ENCODE measurements at regions not wholly inside any gene's neighbourhood (a gene's known extent, or its start where the extent isn't known, plus 50 kb on each side); places are given as distances from the start of the nearest gene placed in this dataset.

- peak; percentile 10 for DNase-seq (ENCODE audit: low read depth)
- TF ChIP-seq CTCF (conservative IDR thresholded peaks at IDR 0.05; ENCODE audit: low read depth, low read length): no peak
- H3K4me3 ChIP-seq (ENCODE audit: low read depth, low read length): no peak overlapping the region
Measured at GRCh38 chr4:108432418-108432817, 188.0 kb upstream of the RPL34 start.

GRCh38 chr4:108431986-108432385 lies 188.4 kb upstream of the RPL34 start:
- TF ChIP-seq CTCF (conservative IDR thresholded peaks at IDR 0.05; ENCODE audit: low read depth, low read length): no peak
- DNase-seq (ENCODE audit: low read depth): no peak
- no peak overlapping the region for H3K4me3 ChIP-seq (ENCODE audit: low read depth, low read length)

GRCh38 chr4:108430921-108431320 lies 189.5 kb upstream of the RPL34 start:
- no peak overlapping the region for H3K4me3 ChIP-seq (ENCODE audit: low read depth, low read length)
- TF ChIP-seq CTCF (conservative IDR thresholded peaks at IDR 0.05; ENCODE audit: low read depth, low read length): no peak
- DNase-seq (ENCODE audit: low read depth): no peak

- no peak for DNase-seq (ENCODE audit: low read depth)
- H3K4me3 ChIP-seq (ENCODE audit: low read depth, low read length): no peak overlapping the region
- no peak for TF ChIP-seq CTCF (conservative IDR thresholded peaks at IDR 0.05; ENCODE audit: low read depth, low read length)
Measured at GRCh38 chr4:108429662-108430061, 190.7 kb upstream of the RPL34 start.

- H3K4me3 ChIP-seq (ENCODE audit: low read depth, low read length): no peak overlapping the region
- no peak for DNase-seq (ENCODE audit: low read depth)
- TF ChIP-seq CTCF (conservative IDR thresholded peaks at IDR 0.05; ENCODE audit: low read depth, low read length): no peak
Measured at GRCh38 chr4:108428923-108429322, 191.5 kb upstream of the RPL34 start.

GRCh38 chr4:108427946-108428485 lies 192.4 kb upstream of the RPL34 start:
- H3K4me3 ChIP-seq (ENCODE audit: low read depth, low read length): no peak overlapping the region
- peak; percentile 39 for DNase-seq (ENCODE audit: low read depth)
- no peak for TF ChIP-seq CTCF (conservative IDR thresholded peaks at IDR 0.05; ENCODE audit: low read depth, low read length)

GRCh38 chr4:108426493-108426892 lies 193.9 kb upstream of the RPL34 start:
- no peak overlapping the region for H3K4me3 ChIP-seq (ENCODE audit: low read depth, low read length)
- no peak for TF ChIP-seq CTCF (conservative IDR thresholded peaks at IDR 0.05; ENCODE audit: low read depth, low read length)
- DNase-seq (ENCODE audit: low read depth): peak; percentile 18
